ENCODE measurements at regions not wholly inside any gene's neighbourhood (a gene's known extent, or its start where the extent isn't known, plus 50 kb on each side); places are given as distances from the start of the nearest gene placed in this dataset.

DNA sequence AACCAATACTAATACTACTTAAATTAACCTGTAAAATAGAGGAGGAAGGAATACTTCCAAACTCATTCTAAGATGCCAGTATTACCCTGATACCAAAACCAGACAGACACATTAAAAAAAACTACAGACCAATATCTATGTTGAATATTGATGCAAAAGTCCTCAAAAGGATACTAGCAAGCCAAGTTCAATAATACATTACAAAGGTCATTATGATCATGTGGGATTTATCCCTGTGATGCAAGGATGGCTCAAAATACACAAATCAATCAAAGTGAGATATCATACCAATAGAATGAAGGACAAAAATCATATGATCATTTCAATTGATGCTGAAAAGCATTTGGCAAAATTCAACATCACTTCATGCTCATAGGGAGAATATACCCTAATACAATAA is 97.2 kb upstream of the ATXN7L3B start:
- Histone ChIP-seq H3K27ac (ENCODE audit: low read depth, low read length, poor library complexity, severe bottlenecking) (no peak overlapping the region), H3K36me3 (ENCODE audit: insufficient read depth, low read length, poor library complexity, severe bottlenecking) (no peaks in the 10 kb centered on the region), H3K4me1 (ENCODE audit: insufficient read depth, low read length, poor library complexity, severe bottlenecking) (no peaks in the 10 kb centered on the region), H3K9me3 (ENCODE audit: low read depth, low read length, poor library complexity, severe bottlenecking) (peaks cover 4% of the 10 kb centered on the region), H3K4me3 (ENCODE audit: low read depth, low read length, poor library complexity, severe bottlenecking) (no peak overlapping the region), H3K27me3 (replicated peaks; ENCODE audit: insufficient read depth, low read depth, low read length, poor library complexity) (no peaks in the 10 kb centered on the region)
- ChIA-PET POLR2A (ENCODE audit: low non-redundant PET) (no interaction called here), CTCF (no interaction called here)
- no peak for TF ChIP-seq EZH2 (IDR thresholded peaks at IDR 0.05; ENCODE audit: borderline replicate concordance, low read depth, low read length, poor library complexity, severe bottlenecking)
- TF ChIP-seq, protein P1, sequence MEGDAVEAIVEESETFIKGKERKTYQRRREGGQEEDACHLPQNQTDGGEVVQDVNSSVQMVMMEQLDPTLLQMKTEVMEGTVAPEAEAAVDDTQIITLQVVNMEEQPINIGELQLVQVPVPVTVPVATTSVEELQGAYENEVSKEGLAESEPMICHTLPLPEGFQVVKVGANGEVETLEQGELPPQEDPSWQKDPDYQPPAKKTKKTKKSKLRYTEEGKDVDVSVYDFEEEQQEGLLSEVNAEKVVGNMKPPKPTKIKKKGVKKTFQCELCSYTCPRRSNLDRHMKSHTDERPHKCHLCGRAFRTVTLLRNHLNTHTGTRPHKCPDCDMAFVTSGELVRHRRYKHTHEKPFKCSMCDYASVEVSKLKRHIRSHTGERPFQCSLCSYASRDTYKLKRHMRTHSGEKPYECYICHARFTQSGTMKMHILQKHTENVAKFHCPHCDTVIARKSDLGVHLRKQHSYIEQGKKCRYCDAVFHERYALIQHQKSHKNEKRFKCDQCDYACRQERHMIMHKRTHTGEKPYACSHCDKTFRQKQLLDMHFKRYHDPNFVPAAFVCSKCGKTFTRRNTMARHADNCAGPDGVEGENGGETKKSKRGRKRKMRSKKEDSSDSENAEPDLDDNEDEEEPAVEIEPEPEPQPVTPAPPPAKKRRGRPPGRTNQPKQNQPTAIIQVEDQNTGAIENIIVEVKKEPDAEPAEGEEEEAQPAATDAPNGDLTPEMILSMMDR (conservative IDR thresholded peaks at IDR 0.05; ENCODE audit: low read depth, low read length) = no peak
- no peak for DNase-seq (ENCODE audit: low spot score)
- intact Hi-C loops (cut with micrococcal nuclease; ENCODE audit: unreplicated experiment) = no loop called here
- no TSS peak for BruUV-seq (replicated peaks)

DNA sequence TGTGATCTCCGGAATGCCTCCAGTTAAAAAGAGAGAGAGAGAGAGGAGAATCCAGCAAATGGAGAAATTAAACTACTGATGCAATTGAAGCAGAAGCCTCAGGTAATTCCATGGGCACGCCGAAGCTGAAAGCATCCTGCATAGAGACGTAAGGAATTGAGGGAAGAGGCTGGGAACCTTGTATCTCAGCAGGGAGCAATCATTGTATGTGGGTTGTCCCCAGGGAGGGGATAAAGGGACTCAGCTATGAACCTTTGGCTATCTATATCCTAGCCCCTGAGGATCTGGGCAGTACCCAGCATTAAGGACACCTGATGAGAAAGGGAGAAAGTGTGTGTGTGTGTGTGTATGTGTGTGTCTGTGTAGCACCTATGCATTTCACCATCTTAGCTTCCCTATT is 95.8 kb upstream of the ATXN7L3B start:
- intact Hi-C loops (cut with micrococcal nuclease; ENCODE audit: unreplicated experiment) = no loop called here
- ChIA-PET CTCF (no interaction called here), POLR2A (ENCODE audit: low non-redundant PET) (no interaction called here)
- no peak overlapping the region for H3K4me3 ChIP-seq (ENCODE audit: low read depth, low read length, poor library complexity, severe bottlenecking)
- no peak for DNase-seq (ENCODE audit: low spot score)
- no peaks in the 10 kb centered on the region for H3K4me1 ChIP-seq (ENCODE audit: insufficient read depth, low read length, poor library complexity, severe bottlenecking)
- H3K27ac ChIP-seq (ENCODE audit: low read depth, low read length, poor library complexity, severe bottlenecking) = no peak overlapping the region
- TF ChIP-seq EZH2 (IDR thresholded peaks at IDR 0.05; ENCODE audit: borderline replicate concordance, low read depth, low read length, poor library complexity, severe bottlenecking) = no peak
- TF ChIP-seq, protein P1 (conservative IDR thresholded peaks at IDR 0.05; ENCODE audit: low read depth, low read length) = no peak
- no peaks in the 10 kb centered on the region for H3K36me3 ChIP-seq (ENCODE audit: insufficient read depth, low read length, poor library complexity, severe bottlenecking)
- BruUV-seq (replicated peaks) = no TSS peak
- H3K9me3 ChIP-seq (ENCODE audit: low read depth, low read length, poor library complexity, severe bottlenecking) = no peaks in the 10 kb centered on the region
- H3K27me3 ChIP-seq (replicated peaks; ENCODE audit: insufficient read depth, low read depth, low read length, poor library complexity) = no peaks in the 10 kb centered on the region

DNA sequence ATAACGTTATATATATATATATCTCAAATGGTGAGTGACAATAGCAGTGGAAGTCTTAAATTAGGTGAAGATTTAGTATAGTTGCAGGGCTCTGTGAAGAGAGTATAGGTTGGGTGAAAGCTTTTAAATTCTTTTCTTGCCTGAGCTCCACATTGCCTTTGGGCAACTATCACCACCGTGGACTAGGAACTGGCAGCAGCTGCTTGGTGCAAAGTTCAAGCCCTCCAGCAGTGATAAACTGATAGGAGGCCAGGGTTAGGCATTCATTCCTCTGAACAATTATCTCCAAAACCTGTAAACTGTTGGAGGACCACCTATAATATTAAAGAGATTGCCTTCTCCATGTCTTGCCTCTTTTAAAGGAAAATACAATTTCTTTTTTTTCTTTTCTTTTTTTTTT is 91.2 kb upstream of the ATXN7L3B start:
- Histone ChIP-seq H3K4me3 (ENCODE audit: low read depth, low read length, poor library complexity, severe bottlenecking) (no peak overlapping the region), H3K27ac (ENCODE audit: low read depth, low read length, poor library complexity, severe bottlenecking) (no peak overlapping the region), H3K4me1 (ENCODE audit: insufficient read depth, low read length, poor library complexity, severe bottlenecking) (no peaks in the 10 kb centered on the region), H3K36me3 (ENCODE audit: insufficient read depth, low read length, poor library complexity, severe bottlenecking) (no peaks in the 10 kb centered on the region), H3K9me3 (ENCODE audit: low read depth, low read length, poor library complexity, severe bottlenecking) (no peaks in the 10 kb centered on the region), H3K27me3 (replicated peaks; ENCODE audit: insufficient read depth, low read depth, low read length, poor library complexity) (no peaks in the 10 kb centered on the region)
- CTCF ChIA-PET = no interaction called here
- no TSS peak for BruUV-seq (replicated peaks)
- POLR2A ChIA-PET (ENCODE audit: low non-redundant PET) = no interaction called here
- no peak for TF ChIP-seq EZH2 (IDR thresholded peaks at IDR 0.05; ENCODE audit: borderline replicate concordance, low read depth, low read length, poor library complexity, severe bottlenecking)
- TF ChIP-seq, protein P1 (conservative IDR thresholded peaks at IDR 0.05; ENCODE audit: low read depth, low read length) = no peak
- no peak for DNase-seq (ENCODE audit: low spot score)
- intact Hi-C loops (cut with micrococcal nuclease; ENCODE audit: unreplicated experiment) = no loop called here

All from A673 (cell line).